ENCODE measurements at regions not wholly inside any gene's neighbourhood (a gene's known extent, or its start where the extent isn't known, plus 50 kb on each side); places are given as distances from the start of the nearest gene placed in this dataset. TPM values are rescaled to one million over a fixed set of nuclear protein-coding genes. Genes with fewer than 3 reads are reported as not detected.

MicroRNA genes in the stretch of these regions (microRNA counts, 767-probe panel; counts per million panel counts)
- 0 to 736 counts per million in 2 donors for microRNA hsa-miR-1973

Small RNAs in the stretch of these regions (small RNA-seq; reads per million reads assigned to genes)
- not detected for gene RNU6-119P
